SKM-1 (cell line): ENCODE measurements at regions not wholly inside any gene's neighbourhood (a gene's known extent, or its start where the extent isn't known, plus 50 kb on each side); places are given as distances from the start of the nearest gene placed in this dataset.
"Not testable (repeated sequence)": the region's sequence is repeated elsewhere in the genome, so short reads cannot be mapped to it uniquely, and the experiment has no call there.

Source experiments
- DNase-seq: peaks from one replicate; lab custom pipeline; 2025; ENCODE audit not compliant: unreplicated experiment; lab: John Stamatoyannopoulos, UW

DNA sequence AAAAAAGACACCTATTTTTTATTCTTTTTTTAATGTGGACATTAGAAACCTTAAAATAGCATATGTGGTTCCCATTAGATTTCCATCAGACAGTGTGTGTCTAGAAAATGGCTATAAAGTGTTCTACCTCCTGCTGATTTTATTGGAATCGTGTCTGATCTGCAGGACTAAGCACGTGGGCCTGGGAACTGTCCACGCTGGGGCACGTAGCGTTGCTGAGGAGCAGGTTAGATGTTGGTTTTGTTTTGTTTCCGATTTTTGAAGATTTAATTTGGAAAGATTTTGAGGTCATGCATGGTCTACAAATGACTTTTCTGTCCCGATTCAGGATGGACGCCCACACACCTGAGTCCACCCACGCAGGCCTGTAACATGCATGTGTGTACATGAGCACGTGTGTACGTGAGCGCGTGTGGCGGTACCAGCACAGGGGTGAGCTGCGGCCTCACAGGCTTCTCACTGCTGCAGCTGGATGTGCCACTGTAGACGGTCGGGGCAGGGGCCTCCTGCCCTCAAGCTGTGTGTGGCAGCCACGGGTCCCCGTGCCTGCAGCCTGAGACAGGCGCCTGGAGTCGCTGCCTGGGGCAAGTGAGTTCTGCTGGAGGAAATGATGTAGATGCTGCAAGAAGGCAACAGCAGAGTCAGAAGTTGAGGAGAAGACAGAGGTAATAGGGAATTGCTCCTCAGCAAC is 99.7 kb upstream of the CTDP1 start:
- no peak for DNase-seq

DNA sequence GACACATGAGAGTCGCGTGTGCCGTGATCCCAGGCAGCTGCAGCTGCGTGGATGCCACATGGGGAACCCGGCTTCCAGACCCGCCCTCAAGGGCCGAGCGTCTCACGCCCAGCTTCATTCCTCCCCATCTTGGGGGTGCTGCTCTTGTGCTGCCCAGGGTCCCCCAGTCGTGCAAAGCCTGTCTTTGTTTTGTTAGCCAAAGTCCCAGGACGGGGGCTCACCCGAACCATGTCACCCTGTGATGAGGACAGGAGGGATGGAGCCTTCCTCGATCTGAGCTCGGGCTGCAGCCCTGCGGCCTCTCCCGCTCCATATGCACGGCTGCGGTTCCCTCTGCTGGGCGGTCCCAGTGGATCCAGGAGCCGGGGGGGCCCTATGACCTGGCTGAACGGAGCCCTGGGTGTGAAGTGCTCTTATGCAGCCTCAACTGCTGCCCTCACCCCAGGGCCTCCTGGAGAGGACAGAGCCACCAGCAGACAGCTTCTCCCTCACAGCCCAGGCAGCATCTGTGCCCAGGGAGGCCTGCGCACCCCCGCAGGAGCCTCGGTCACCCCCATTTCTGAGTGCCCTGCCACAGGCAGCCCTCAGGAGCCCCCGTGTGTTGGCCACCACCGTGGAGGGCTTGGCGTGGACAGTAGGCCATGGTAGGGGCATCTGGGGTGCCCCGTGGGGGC is 99.0 kb upstream of the CTDP1 start:
- DNase-seq = no peak

DNA sequence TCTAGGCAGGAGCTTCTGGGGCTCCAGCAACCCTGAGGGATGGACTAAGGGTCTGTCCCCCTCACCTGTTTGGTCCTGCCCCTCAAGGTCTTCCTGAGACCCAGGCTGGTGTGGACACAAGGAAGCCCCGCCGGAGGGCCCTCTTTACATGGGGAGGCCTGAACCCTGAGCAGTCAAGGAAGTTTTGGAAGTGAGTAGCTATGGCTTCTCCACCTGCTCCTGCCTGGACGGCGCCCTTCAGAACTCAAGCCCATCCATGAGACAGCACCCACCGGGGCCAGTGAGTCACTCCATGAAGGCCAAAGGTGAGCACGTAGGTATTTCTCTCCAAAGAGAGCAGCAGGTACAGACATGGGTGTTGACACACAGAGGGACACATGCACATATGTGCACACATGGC is 98.2 kb upstream of the CTDP1 start:
- no peak for DNase-seq

DNA sequence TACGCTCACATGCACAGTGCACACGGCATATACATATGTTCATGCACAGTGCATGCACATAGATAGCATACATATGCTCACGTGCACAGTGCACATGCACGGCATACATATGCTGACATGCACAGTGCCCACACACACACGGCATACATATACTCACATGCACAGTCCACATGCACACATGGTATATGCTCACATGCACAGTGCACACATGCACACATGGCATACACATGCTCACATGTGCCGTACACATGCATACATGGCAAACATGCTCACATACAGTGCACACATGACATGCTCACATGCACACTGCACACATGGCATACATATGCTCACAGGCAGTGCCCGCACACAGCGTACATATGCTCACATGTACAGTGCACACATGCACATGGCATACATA is 97.7 kb upstream of the CTDP1 start:
- no peak for DNase-seq

DNA sequence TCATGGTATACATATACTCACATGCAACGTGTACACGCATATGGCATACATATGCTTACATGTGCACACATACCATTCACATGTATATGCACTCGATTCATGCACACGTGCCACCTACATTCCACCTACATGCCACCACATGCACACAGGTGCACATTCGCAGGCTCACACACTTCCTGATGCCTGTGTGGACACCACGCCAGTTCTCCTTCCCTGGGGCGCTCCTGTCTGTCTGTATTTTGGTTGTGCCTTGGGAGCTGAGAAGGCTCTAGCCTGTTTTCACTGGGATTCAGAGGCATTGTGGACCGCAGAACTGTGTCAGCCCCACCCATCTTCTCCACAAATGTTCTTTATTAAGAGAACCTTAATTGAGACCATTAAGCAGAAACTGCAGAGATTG is 96.6 kb upstream of the CTDP1 start:
- DNase-seq = no peak

DNA sequence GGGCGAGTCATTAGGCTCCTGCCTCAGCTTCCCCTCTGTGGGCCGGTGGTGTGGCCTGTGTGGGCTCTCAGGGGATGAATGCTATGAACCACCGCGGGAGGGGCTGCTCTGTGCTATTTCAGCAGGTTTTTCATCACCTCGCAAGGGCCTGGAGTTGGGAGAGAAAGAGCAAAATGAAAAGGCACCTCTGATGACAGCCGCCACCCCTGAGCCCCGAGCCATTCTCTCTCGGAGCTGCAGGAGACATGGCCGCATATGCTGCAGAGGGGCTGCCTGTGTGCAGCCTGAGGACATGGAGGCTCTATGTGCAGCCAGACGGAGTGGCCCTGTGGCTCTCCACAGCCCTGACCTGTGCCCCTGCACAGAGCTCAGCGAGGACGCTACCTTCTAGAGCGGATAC is 96.2 kb upstream of the CTDP1 start:
- DNase-seq = no peak

DNA sequence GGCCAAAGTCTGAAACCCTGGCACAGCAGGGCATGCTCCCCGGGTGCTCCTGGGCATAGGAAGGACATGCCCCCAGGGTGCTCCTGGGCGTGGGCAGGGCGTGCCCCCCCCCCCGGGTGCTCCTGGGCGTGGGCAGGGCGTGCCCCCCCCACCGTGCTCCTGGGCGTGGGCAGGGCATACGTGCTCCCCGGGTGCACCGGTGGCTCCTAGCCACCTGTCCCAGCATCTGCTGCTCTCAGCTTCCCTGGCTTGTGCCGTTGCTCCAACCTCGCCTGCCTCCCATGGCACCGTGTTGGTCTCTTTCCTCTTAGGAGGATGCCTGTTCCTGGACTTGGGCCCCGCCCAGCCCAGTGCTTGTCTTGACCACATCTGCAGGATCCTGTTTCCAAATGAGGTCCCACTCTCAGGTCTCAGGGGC is 95.6 kb upstream of the CTDP1 start:
- no peak for DNase-seq

DNA sequence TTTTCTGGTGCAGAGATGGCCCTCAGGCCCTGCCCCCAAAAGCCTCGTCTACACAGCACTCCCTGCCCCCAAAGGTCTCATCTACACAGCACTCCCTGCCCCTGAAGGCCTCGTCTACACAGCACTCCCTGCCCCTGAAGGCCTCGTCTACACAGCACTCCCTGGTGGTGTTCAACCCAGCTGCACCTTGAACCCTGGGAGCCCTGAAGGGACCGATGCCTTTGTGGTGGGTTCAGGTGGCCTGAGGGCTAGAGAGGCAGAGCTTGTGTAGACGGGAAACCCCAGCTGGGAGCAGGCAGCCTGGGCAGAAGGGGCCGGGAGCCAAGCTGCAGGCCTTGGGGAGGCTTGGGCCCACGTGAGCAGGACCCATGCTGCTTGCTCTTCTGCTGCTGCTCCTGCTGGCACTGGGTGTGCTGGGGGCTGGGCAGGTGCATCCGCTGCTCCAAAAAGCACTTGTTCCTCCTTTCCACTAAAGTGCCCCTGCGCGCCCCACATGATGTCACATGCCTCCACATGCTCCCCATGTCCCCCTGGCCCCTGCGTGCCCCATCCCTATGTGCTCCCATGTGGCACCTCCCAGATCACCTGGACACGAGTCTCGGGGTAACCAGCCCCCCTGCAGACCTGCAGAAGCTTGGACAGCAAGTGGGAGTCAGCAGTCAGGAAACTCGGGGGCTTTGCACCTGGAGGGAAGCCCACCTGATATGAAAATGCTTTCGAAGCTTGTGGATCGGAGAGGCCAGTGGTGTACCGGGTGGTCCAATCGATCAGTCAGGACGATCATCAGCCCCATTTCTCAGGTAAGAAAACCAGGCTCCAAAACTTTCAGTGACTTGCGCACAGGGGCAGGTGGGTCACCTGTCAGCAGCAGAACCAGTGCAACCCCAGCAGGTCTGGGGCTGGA is 94.9 kb upstream of the CTDP1 start:
- no peak for DNase-seq

DNA sequence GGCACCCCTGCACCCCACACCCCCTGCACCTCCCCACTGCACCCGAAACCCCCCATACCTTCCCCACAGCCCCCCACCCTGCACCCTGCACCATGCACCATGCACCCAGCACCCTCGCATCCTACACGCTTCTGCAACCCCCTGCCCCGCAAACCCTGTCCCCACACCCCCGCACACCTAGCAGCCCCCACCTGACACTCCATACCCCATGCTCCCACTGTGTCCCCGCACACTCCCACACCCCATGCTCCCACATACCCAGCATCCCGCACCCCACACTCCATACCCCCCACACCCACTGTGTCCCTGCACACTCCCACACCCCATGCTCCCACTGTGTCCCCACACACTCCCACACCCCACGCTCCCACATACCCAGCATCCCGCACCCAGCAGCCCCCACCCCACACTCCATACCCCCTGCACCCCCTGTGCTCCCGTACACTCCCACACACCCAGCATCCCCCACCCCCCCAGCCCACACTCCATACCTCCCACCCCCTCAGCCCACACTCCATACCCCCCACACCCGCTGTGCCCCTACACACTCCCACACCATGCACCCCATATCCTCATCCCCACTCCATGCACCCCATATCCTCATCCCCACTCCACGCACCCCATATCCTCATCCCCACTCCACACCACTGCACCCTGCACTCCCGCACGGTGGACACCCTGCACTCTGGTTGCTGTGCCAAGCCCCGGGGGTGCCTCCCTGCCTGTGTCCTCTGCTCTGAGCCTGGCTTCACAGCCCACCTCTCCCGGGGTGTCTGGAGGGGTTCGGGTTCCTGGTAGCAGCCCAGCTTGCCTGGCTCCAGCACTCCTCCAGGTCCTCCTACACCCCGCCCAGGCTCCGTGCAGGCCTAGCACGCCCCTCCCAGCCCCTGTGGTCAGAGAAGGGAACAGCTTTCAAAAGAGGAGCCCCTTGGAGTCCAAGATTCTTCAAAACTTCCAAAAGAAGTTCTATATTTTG is 93.9 kb upstream of the CTDP1 start:
- DNase-seq = no peak

DNA sequence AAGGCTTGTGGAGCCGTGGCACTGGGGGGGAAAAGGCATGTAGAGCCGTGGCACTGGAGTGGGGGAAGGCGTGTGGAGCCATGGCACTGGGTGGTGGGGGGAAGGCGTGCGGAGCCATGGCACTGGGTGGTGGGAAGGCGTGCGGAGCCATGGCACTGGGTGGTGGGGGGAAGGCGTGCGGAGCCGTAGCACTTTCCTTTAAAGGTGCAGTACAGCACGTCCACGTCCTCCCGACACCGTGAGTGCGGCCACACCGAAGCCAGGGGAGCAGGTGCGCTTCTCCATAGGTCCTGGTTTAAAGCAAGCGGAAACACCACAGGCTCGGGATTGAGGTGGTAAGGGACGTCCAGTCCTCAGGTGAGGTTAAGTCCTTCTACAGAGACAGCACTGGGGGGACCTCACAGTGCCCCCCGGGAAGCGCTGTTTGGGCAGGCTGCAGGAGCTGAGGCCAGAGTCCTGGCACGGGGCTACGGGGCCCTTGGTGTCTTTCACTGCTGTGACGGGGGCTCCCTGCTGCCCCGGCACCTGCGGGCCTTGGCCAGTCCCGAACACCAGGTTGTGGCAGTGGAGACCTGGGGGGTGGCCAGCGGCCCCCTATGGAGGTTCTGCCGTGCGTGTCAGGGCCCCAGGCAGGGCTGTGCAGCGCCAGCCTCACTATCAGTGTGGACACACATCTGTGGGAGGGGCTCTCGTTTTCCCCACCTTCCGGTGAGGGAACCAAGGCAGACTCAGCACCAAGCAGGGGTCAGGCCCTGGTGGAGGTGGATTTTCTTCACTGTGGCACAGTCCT is 93.0 kb upstream of the CTDP1 start:
- DNase-seq = no peak

DNA sequence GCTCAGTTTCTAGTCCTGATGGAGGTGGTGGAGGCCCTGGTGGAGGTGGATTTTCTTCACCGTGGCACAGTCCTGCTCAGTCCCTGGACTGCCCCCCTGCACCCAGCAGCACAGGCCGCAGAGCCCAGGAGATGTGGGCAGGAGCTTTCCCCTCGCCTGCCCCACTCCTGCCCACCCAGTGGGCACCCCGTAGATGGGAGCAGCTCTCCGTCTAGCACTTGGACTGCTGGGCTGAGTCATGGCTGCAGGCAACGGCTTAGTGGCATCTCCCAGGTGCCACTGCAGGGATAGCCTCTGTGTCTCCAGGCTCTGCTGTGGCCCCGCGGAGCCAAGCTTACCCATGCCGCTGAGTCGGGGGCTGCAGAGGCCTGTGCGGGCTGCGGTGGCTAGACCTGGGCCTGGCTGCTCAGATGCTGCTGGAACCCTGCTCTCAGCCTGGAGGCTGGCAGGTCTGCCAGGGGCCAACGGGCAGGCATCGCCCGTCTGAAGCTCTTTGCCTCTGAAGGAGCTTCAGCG is 92.3 kb upstream of the CTDP1 start:
- DNase-seq = no peak

DNA sequence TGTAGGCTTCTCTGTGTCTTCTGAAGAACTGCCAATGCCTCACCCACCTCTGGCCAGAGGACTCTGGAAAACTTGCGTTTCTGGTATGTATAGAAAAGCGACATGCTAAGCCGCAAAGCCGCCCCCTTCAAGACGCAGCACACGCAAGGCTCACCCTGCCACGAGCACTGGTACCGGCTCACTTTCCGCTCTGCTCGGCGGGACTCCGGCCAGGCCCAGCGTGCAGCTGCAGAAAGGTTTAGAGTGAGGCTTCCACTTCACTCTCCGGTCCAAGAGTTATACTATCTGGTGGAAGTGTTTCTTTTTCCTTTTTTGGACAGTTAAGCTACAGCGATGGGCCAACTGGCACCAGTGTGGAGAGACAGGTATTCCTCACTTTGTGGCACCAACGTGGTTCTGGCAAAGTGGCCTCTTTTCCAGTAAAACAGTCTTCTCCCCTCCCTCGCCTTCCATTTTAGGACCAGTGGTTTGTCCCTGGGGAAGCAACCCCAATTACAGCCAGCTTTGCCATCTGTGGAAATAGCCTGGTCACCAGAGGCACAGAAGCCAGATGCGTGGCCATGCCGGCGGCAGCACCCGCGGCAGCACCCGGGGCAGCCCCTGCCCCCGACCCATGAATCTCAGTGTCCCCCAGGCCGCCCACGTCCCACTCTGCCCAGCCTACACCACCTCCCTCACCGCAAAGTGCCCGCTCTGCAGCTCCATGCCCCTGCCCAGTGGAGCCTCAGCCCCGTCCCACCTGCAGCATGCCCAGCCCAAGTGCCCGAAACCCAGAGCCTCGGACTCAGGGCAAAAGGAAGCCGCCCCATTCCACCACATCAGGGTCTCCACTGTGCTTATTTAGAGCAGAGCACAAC is 91.6 kb upstream of the CTDP1 start:
- no peak for DNase-seq

DNA sequence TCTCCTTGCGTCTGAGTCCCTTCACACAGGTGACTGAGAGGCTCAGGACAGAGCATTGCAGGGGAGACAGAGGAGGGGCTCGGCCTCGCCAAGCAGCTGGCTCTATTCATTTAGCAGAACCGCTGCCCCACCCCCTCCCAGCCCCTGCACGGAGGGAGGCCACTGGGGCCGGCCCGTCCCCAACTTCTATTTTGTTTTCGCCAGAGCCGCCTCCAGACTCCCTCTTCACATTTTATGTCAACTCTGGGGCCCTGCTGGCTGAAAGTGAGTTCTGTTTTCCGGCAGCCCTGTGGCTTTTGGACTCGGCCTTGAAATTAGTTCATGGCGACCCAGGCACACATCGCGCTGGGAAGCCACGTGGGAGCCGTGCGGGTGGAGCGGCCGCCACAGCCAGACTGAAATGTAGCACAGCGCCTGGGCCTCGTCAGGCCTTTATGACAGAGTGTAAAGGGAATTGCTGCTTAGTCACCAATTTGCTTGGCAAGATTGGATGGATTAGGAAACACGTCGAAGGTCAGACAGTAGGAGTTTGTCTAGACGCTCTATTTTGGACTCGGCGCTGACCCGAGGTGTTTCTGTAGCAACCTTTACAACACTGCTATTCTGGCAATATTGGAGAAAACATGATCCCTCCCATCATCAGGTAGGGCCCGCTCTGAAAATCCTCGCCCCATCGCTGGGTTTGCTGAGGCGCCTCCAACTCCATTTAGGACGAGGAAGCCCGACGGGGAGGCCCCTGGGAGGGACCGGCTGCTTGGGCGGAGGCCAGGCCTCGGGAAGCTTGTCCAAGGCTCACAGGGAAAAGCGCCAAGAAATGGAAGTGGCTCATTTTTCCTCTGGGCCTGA is 90.7 kb upstream of the CTDP1 start:
- no peak for DNase-seq

DNA sequence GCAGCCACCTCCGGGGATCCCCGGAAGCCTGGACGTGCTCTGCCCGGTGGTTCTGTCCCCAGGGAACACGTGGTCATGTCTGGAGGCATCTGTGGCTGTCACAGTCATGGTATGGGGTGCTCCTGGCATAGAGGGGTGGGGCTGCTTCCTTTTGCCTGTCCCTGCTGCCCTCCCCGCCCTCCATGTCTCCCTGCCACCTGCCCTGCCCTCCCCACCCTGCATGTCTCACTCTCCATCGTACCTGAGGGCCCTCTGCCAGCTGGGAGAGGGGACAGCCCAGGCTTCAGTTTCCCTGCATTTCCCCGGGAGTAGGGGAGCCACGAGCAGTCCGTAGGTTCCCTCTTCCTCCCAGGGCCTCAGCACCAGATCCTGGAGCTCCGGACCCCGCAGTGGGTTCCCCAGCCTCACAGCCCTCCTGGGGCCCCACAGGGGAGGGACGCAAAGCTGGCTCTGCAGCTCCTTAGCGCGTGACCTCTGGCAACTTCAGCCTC is 90.0 kb upstream of the CTDP1 start:
- no peak for DNase-seq

DNA sequence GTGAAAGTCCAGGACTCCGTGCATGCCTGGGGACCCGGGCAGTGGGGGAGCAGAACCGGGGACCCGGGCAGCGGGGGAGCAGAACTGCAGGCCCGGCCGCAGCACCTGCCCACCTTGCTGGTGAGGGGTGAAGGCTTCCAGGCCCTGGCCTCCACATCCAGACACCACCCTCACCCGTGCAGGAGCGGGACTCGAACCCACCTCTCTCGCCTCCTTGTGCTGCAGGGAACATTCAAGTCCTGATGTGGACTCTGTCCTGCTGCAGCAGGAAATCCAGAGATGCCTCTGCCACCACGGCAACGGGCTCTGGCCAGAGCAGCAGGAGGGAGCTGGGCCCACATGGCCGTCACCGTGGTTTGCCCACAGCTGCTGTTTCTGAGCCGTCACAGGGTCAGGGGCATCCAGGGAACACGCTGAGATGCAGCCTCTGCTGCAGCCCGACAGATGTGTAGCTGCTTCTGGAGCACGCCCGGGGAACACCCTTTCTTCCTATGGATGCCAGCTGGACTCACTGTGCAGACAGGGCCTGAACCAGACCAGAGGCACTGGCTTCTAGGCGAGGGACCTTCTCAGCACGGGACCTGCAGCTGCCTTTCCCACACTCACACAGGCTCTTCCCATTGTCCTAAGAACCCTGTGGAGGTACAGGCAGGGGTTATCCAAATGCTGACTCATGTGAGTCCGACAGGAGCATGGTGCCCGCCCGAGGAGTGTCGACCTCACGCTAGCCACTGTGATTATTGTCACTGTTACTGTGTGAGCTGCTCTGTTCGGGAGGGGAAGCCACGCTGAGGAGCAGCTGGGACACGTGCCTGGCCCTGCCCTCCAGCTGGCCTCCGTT is 89.2 kb upstream of the CTDP1 start:
- no peak for DNase-seq

DNA sequence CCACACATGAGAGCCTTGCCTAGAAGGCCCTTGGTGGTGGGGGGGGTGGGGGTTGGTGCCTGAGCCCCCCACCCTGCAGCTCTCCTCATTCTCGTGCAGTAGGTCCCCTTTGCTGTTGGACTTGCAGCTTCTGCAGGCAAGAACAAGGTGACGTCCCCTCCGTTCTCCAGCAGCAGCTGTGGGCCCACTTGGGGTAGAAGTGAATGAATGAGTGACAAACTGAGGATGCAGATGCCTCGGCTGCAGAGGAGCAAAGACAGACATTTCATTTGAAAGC is 88.6 kb upstream of the CTDP1 start:
- DNase-seq = no peak

DNA sequence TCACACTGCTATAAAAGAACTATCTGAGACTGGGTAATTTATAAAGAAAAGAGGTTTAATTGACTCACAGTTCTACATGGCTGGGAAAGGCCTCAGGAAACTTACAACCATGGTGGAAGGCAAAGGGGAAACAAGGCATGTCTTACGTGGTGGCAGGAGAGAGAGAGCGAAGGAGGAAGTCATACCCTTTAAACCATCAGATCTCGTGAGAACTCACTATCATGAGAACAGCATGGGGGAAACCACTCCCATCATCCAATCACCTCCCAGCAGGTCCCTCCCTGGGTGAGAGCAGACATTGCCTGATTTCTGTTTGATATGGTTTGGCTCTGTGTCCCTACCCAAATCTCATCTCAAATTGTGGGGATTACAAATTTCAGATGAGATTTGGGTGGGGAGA is 86.9 kb upstream of the CTDP1 start:
- not testable (repeated sequence) for DNase-seq
